HepG2 (cell line): ENCODE measurements at regions not wholly inside any gene's neighbourhood (a gene's known extent, or its start where the extent isn't known, plus 50 kb on each side); places are given as distances from the start of the nearest gene placed in this dataset.

Experiments used
- ATAC-seq: fragments of 200-7000 bp; cut with Tn5 transposase; 3 replicates; pipeline ENCODE4 v1.9.1; 2020; ENCODE audit warnings: mild to moderate bottlenecking, moderate library complexity
- BruUV-seq: library from RNA; stranded (reverse); fragments of 400-500 nt; replicated peaks from 2 replicates; lab custom pipeline; 2021; lab: Mats Ljungman, UMichigan
- CTCF ChIA-PET: fragments of 300-600 bp; formaldehyde crosslinking; extraction: SDS; loops from one replicate; lab custom pipeline; 2021; ENCODE audit warnings: low total read pairs, inconsistent platforms, low intra/inter-chr PET ratio; lab: Yijun Ruan, JAX
- POLR2A ChIA-PET: fragments of 350-600 bp; sonication (Branson Sonifier 250); formaldehyde crosslinking; loops from one replicate; lab custom pipeline; 2020; ENCODE audit warnings: antibody characterized with exemption, inconsistent platforms; lab: Yijun Ruan, JAX
- DNase-seq: peaks from one replicate; pipeline ENCODE4 v3.0.0-alpha.2; 2015; ENCODE audit warnings: low spot score
- FAIRE-seq: peaks from 3 replicates; lab custom pipeline; 2011; peaks lifted over from hg19 to GRCh38; lab: Jason Lieb, UNC
- H2AFZ ChIP-seq: one replicate; pipeline ENCODE4 v1.6.1; 2011; ENCODE audit warnings: low read length, inconsistent platforms
- H3K27ac ChIP-seq: fragments of 300-600 bp; 3 replicates; pipeline ENCODE4 v1.8.0; 2011; ENCODE audit warnings: mixed run types, mild to moderate bottlenecking, mixed read lengths, low read length, inconsistent platforms; ENCODE audit not compliant: insufficient read depth; ENCODE audit errors: extremely low read length
- H3K27me3 ChIP-seq, 2 experiments: fragments of 200-600 bp in 1 of 2; 2 replicates in 1 of 2; 3 replicates in 1 of 2; pipeline versions ENCODE4 v1.6.0 to v1.8.0; 2011; ENCODE audit warnings: low read length in 2 of 2, mild to moderate bottlenecking in 2 of 2, moderate library complexity in 2 of 2, inconsistent platforms in 1 of 2; ENCODE audit not compliant: insufficient read depth in 2 of 2, control insufficient read depth in 1 of 2
- H3K36me3 ChIP-seq, 2 experiments: fragments of 200-600 bp in 1 of 2; replicated peaks in 1 of 2; 2 replicates in 1 of 2; 3 replicates in 1 of 2; pipeline versions ENCODE4 v1.5.1 to v1.8.0; 2011; ENCODE audit warnings: low read length in 2 of 2, inconsistent platforms in 1 of 2; ENCODE audit not compliant: insufficient read depth in 2 of 2, control insufficient read depth in 1 of 2
- H3K4me1 ChIP-seq: 2 replicates; pipeline ENCODE4 v1.5.1; 2012; ENCODE audit warnings: low read length, inconsistent platforms; ENCODE audit not compliant: insufficient read depth
- H3K4me2 ChIP-seq: 2 replicates; pipeline ENCODE4 v1.6.0; 2011; ENCODE audit warnings: low read depth, low read length, inconsistent platforms
- H3K4me3 ChIP-seq, 3 experiments: fragments of 200-600 bp in 1 of 3; sonication (generic), shearing (Covaris generic) in 1 of 3; replicated peaks in 1 of 3; 2 replicates each; pipeline ENCODE4 v1.5.1; 2011 to 2016; ENCODE audit warnings: low read length in 3 of 3, inconsistent platforms in 2 of 3, low read depth in 2 of 3, mild to moderate bottlenecking in 2 of 3, control low read depth in 1 of 3, mixed read lengths in 1 of 3; ENCODE audit not compliant: insufficient read depth in 1 of 3
- H3K79me2 ChIP-seq: one replicate; pipeline ENCODE4 v1.6.1; 2011; ENCODE audit warnings: low read length, inconsistent platforms; ENCODE audit not compliant: insufficient read depth
- H3K9ac ChIP-seq: 2 replicates; pipeline ENCODE4 v1.6.0; 2011; ENCODE audit warnings: mild to moderate bottlenecking, low read depth, low read length, inconsistent platforms; ENCODE audit not compliant: insufficient read depth
- H3K9me3 ChIP-seq: 2 replicates; pipeline ENCODE4 v1.5.1; 2012; ENCODE audit warnings: mild to moderate bottlenecking, low read length
- H4K20me1 ChIP-seq: 2 replicates; pipeline ENCODE4 v1.6.0; 2011; ENCODE audit warnings: inconsistent platforms, mild to moderate bottlenecking, low read length, moderate library complexity; ENCODE audit not compliant: insufficient read depth
- CREB3 ChIP-seq: sonication (generic); formaldehyde crosslinking; IDR thresholded peaks from 2 replicates; pipeline ENCODE4 v1.5.0; 2020; ENCODE audit warnings: missing genetic modification reagents
- CREM ChIP-seq, 2 experiments: sonication (generic) in 1 of 2; formaldehyde crosslinking in 1 of 2; IDR thresholded peaks; 2 replicates each; pipeline versions ENCODE4 v1.4.0 to v1.6.1; 2016 to 2020; ENCODE audit warnings: antibody characterized with exemption in 1 of 2, mild to moderate bottlenecking in 1 of 2, missing genetic modification reagents in 1 of 2
- LRRFIP1 ChIP-seq: sonication (generic); formaldehyde crosslinking; conservative IDR thresholded peaks from 2 replicates; pipeline ENCODE4 v1.4.0; 2020; ENCODE audit warnings: missing genetic modification reagents
- MYNN ChIP-seq: sonication (generic); formaldehyde crosslinking; IDR thresholded peaks from 2 replicates; pipeline ENCODE4 v1.4.0; 2020; ENCODE audit warnings: mild to moderate bottlenecking, low read depth, missing genetic modification reagents
- STAG1 ChIP-seq: sonication (generic); formaldehyde crosslinking; IDR thresholded peaks from 2 replicates; pipeline ENCODE4 v1.4.0; 2020; ENCODE audit warnings: missing genetic modification reagents
- TFDP1 ChIP-seq: IDR thresholded peaks from 2 replicates; pipeline ENCODE4 v1.6.1; 2016; ENCODE audit warnings: missing compliant biosample characterization, missing genetic modification reagents, borderline replicate concordance
- TRIM24 ChIP-seq: sonication (generic); formaldehyde crosslinking; IDR thresholded peaks from 2 replicates; pipeline ENCODE4 v1.8.0; 2022; ENCODE audit warnings: mild to moderate bottlenecking, missing genetic modification reagents
- ZBTB14 ChIP-seq: sonication (generic); formaldehyde crosslinking; IDR thresholded peaks from 2 replicates; pipeline ENCODE4 v1.4.0; 2020; ENCODE audit warnings: missing genetic modification reagents
- ZBTB44 ChIP-seq: sonication (generic); formaldehyde crosslinking; IDR thresholded peaks from 2 replicates; pipeline ENCODE4 v1.4.0; 2020; ENCODE audit warnings: missing genetic modification reagents
- ZNF138 ChIP-seq: sonication (generic); formaldehyde crosslinking; IDR thresholded peaks from 2 replicates; pipeline ENCODE4 v1.5.0; 2020; ENCODE audit warnings: mild to moderate bottlenecking, low read depth, missing genetic modification reagents
- ZNF276 ChIP-seq: sonication (generic); formaldehyde crosslinking; IDR thresholded peaks from 2 replicates; pipeline ENCODE4 v1.4.0; 2020; ENCODE audit warnings: mild to moderate bottlenecking, low read depth, missing genetic modification reagents
- ZNF33B ChIP-seq: sonication (generic); formaldehyde crosslinking; IDR thresholded peaks from 2 replicates; pipeline ENCODE4 v1.5.1; 2020; ENCODE audit warnings: mild to moderate bottlenecking, missing genetic modification reagents
- ZNF580 ChIP-seq: IDR thresholded peaks from 2 replicates; pipeline ENCODE4 v1.6.1; 2016; ENCODE audit warnings: low read depth, borderline replicate concordance
- ZNF777 ChIP-seq: sonication (generic); formaldehyde crosslinking; IDR thresholded peaks from 2 replicates; pipeline ENCODE4 v1.4.0; 2020; ENCODE audit warnings: missing genetic modification reagents
- WGBS: methylation state at CpG from one replicate; pipeline ENCODE4 v1.1.6; 2017; ENCODE audit warnings: low lambda C conversion rate; 5-methylcytosine and 5-hydroxymethylcytosine counted together
- in situ Hi-C: cut with HindIII; loops from 2 replicates; pipeline ENCODE4 v1.10.0; 2017; ENCODE audit warnings: low pct_unique_long_range_greater_than_20kb; ENCODE audit not compliant: extremely low pct_ligation_motif_present
- intact Hi-C: fragments of 100-400 bp; cut with micrococcal nuclease; formaldehyde crosslinking; loops from one replicate; pipeline ENCODE4 v1.10.0; 2022; ENCODE audit not compliant: unreplicated experiment

- no peak for ATAC-seq
- POLR2A ChIA-PET = no interaction called here
- no peak for DNase-seq
- H3K27me3 ChIP-seq = peaks cover 36 to 90% of the 10 kb centered on the region in 2 experiments
- no peaks in the 10 kb centered on the region for H3K36me3 ChIP-seq
- no peak overlapping the region for H3K9ac ChIP-seq
- in situ Hi-C loops (no loop called here), intact Hi-C loops (no loop called here)
- FAIRE-seq = no peak
- 31% methylated on average over 17 of the region's 28 CpGs for WGBS
- H3K9me3 ChIP-seq = no peaks in the 10 kb centered on the region
- BruUV-seq = no TSS peak
- H4K20me1 ChIP-seq = peaks cover 4% of the 10 kb centered on the region; the same call in 1 of the 2 replicates
- H3K4me3 ChIP-seq = no peak overlapping the region
- no peak overlapping the region for H3K27ac ChIP-seq
- CTCF ChIA-PET = no interaction called here
- no peaks in the 10 kb centered on the region for H3K4me1 ChIP-seq
- no peaks in the 10 kb centered on the region for H3K79me2 ChIP-seq
- H3K4me2 ChIP-seq = no peak overlapping the region
- no peak overlapping the region for H2AFZ ChIP-seq
- TF ChIP-seq ZNF276 = no peak
- TF ChIP-seq ZBTB14 (CRISPR knock-in tag) = no peak
- no peak for TF ChIP-seq CREB3
- TF ChIP-seq LRRFIP1 (CRISPR knock-in tag) = no peak
- no peak for TF ChIP-seq CREM (IDR thresholded peaks at IDR 0.05)
- TF ChIP-seq CREM (CRISPR knock-in tag; IDR thresholded peaks at IDR 0.05) = no peak
- TF ChIP-seq ZNF33B = no peak
- TF ChIP-seq ZNF138 = no peak
- TF ChIP-seq STAG1 = no peak
- no peak for TF ChIP-seq ZBTB44 (CRISPR knock-in tag)
- no peak for TF ChIP-seq MYNN (CRISPR knock-in tag)
- TF ChIP-seq TFDP1 = no peak
- TF ChIP-seq ZNF777 (CRISPR knock-in tag) = no peak
- TF ChIP-seq ZNF580 (CRISPR knock-in tag) = no peak
- no peak for TF ChIP-seq TRIM24 (CRISPR knock-in tag)
These were observed 66.0 kb upstream of the GALNT9 start for GRCh38 chr12:132395192-132395907.
